GM18511 (cell line): ENCODE measurements at regions not wholly inside any gene's neighbourhood (a gene's known extent, or its start where the extent isn't known, plus 50 kb on each side); places are given as distances from the start of the nearest gene placed in this dataset.

Experiments used
- ATAC-seq: cut with Tn5 transposase; IDR thresholded peaks from one replicate; pipeline ENCODE4 v1.9.1; 2021; ENCODE audit warnings: mild to moderate bottlenecking, moderate library complexity; ENCODE audit not compliant: unreplicated experiment

DNA sequence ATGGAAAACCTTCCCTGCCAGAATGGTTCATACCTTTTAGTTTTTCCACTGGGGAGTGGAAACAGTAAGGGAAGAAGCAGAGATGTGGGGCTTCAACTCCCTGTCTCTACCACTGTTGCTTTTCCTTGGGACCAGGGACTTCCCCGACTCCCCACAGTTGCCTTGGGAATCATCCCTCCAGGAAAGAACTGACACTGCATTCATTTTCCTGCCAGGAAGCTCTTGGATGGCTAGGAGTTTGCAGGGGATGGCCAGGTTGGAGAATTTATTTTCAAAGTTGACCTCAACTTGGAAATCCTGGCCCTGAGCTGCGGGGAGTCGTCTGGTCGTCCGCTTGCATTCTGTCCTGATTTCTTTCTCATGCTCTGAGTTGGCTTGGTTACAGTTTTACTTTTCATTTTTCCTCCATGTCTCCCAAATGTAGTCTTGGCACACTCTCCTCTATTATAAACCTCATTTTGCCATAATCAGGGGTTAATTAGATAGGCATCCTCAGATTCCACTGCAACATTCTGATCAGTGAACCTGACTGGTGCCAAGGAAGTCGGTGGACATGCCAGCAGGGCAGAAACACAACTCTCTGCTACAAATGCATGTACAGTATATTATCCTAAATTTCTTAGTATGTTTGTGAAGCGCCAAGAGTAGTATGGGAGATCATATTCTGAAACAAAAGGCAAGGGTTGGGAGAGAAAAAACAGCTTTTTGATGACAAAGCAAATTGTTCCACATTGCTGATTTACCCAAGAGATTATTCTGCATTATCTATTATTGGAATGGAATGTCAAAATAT lies 220.5 kb upstream of the XYLT1 start:
- ATAC-seq: no peak

DNA sequence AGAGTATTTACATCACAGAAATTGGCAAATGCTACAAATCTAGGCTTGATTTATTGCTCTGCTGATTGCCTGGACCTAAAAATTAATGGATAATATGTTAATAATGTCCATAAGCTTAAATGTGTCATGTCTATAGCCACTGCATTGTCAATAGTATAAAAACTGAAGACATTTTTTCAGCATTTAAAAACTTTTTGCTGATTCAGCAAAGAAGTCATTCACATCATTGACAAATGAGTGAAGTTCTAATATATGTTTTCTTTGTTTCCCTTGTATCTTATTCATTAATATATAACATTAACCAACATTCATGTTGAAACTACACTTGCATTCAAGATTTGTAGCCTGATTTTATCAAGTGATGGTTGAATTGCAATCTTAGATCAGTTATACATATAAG lies 214.7 kb upstream of the XYLT1 start:
- no peak for ATAC-seq

DNA sequence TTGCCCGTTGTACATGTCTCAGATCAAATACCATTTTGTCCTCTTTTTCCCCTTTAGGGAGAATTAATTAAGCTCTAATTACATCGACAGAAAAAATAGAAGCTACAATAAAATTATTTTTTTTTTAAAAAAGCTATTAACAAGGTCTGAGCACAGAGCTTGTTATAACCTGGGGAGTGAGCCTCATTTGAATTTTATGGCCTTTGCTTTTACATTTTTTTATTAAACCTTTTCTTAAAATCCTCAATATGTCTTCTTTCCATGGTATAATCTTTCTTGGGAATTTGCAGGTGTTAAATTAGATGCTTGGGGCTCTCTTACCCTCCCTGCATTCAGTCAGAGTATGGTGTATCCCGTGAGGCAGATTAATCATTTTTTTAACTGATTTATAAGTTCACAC lies 212.5 kb upstream of the XYLT1 start:
- no peak for ATAC-seq

DNA sequence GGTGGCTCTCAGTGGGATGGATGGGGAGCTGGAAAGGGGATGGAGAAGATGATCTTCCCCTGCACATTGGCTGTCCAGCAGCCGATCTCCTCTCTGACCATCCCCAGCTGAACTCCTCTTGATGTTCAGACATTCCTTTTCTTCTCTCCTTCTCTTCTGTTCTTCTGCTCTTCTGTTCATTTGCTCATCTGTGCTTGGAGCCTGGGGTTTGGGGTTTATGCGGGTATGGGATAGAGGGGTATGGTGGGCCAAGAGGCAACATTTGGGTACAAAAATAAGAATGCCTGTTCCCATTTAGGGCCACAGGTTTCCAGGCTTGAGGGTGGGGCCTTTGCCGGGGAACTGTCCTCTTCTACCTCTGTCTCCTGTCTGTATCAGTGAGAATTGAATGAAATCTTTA lies 205.4 kb upstream of the XYLT1 start:
- no peak for ATAC-seq

DNA sequence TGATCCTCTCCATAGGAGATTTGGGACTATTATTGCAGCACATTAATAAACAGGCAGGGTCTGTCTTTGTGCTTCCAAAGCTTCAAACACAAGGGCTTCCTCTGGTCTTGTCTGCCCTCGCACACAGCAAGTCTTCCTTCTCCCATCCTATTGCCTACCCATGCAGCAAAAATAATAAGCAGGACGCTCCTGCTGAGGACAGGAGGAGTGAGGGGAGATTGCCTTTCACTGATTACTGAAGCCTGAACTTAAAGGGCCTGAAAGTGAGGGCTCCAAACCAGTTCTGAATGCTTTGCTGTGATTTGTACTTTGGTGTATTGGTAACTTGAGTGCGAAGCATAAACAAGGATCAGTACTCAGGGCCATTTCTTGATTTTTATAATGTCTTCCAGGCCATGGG lies 197.6 kb upstream of the XYLT1 start:
- no peak for ATAC-seq

DNA sequence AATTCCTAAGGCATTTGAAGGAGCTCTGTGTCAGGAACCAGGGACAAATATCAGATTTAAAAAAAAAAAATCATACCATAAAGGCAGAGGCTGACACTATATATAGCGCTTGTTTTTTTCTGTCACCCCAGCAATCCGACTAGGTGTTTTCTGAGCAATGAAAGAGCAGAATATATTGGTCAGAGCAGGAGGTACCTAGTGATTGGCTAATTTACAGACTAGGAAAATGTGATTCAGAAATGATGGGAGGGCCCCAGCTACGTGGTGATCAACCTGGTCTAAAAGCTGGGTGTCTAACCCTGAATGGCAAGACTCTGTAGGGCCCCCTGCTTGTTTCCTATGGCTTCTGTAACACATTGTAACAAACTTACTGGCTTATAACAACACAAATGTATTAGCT lies 195.5 kb upstream of the XYLT1 start:
- ATAC-seq: no peak

DNA sequence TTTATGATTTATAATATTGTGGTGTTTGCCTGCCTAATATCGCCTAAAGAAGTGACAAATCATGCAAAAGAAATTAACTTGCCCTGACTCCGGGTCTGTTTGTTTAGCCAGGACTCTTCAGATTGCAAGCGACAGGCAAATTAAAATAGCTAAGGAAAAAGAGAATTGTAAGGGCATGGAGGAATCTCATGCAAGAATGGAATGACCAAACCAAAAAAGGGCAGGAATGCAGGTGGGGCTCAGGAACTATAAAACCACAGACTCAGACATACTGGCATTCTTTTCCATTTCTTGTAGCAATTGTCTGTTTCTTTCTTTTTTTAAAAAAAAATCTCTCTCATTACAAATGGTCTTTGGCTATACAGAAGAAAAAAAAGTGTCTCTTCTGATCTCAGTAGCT lies 188.1 kb upstream of the XYLT1 start:
- no peak for ATAC-seq

DNA sequence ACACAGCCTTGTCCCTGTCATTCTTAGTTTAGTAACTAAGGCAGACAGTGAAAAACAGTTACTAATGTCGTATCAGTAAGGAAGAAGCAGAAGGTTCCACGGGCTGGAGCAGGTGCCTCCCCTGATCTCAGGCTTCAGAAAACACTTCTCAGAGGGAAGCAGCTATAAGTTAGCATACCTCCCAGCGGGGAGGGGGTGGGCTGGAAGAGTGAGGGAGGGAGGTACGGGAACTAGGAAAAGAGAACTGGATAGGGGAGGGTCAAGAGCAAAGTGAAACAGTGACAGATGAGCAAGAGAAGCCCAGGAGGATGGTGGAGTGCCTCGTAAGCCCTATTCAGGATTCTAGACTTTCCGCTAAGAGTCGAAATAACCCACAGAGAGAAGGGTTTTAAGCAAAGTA lies 186.3 kb upstream of the XYLT1 start:
- ATAC-seq: no peak

DNA sequence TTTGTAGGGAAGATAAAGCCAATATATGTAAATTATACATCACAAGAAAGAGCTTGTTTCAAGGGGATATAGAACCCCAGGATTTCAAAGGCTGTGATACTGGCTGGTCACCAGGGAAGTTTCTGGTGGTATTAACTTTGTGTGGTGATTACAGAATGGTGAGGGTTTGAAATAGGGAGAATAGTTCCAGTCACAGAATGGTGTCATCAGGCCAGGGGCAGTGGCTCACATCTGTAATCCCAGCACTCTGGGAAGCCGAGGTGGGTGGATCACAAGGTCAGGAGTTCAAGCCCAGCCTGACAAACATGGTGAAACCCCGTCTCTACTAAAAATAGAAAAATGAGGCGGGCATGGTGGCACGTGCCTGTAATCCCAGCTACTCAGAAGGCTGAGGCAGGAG lies 183.8 kb upstream of the XYLT1 start:
- no peak for ATAC-seq

DNA sequence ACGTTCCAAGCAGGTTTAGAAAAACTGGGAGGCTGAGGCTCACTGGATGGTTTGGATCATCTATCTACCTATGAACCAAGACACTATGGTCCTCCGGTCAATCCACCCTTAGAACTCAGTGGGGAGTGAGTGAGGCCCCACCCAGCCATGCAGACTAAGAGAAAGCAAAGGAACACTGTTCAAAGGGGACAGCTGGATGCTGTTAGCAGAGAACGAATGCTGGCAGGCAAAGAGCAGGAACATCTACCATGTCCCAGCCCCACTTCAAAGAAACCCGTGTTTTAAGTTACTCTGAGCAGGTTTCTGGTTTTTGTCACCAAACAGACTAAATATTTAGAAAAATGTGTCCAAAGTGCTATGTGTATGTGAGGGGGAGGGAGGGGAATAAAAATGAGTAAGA lies 183.4 kb upstream of the XYLT1 start:
- no peak for ATAC-seq

DNA sequence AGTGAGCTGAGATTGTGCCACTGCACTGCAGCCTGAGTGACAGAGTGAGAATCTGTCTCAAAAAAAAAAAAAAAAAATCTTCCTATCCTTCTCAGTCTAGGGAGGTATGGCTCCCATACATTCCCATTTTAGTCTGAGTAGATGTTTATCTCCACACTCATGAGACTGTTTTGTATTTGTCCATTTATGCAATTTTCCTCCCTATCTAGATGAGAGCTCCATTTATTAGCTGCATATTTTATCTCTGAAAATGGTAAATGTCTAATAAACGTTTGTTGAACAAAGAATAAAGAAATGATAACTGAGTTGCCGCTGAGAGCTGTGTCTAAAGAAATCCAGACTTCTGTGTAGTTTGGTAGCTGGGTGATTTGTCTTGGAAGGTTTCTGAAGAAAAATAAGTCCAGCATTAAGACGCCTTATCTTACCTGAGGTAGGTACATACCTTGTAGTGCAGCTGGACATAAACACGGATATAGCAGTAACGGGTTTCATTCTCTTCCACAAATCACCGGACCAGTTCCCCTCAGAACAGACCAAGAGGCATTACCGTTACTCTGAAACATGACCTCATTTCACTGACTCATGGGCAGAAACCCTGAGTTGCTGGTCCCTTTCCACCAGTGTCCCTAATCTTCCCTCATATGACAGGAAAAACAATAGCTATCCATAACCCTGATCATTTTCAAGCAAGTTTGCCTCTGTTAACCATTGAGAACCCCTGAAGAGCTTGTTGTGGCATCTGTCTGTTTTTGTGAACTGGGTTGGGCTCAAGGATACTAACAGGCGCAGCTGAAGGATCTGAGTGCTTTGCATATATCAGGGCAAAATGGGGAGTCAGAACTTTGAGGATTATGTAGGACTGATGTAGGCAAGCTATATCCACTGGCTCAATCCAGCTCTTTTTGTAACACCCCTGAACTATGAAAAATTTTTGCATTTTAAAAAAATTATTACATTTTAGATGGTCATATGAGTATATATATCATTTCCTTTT lies 177.4 kb upstream of the XYLT1 start:
- no peak for ATAC-seq

DNA sequence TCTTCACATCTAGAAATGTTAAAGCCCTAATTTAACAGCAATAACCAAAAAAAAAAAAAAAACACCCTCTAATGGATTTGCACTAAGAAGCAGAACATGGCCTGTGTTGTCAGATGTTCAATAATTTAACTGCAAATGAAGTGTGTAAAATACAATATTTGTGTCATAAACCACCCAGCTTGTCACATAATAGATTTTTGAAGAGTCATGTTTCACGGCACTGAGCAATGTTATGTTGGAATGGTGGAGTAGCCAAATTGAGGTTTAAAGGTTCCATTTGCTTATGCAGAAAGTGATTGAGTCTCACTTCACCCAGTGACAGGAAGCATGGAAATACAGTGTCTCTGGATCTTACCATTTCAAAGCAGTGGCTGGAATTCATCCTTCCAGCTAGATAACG lies 173.2 kb upstream of the XYLT1 start:
- ATAC-seq: no peak

DNA sequence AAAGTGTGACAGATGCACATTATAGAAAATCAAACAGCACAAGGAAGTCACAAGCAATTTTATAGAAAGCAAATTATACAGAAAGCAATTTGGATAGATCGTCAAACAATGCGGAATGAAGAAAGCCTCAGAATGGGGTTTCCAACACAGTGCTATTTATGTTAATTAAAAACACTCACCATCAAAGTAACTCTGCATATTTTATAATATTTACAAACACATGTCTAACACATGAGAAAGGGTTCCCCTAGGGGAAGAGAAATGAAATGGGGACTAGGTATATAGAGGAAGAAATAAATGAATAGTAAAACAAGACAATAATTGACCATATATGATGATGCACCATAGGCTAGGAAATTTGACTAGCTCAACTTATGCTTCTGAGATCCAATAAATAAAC lies 171.2 kb upstream of the XYLT1 start:
- no peak for ATAC-seq

DNA sequence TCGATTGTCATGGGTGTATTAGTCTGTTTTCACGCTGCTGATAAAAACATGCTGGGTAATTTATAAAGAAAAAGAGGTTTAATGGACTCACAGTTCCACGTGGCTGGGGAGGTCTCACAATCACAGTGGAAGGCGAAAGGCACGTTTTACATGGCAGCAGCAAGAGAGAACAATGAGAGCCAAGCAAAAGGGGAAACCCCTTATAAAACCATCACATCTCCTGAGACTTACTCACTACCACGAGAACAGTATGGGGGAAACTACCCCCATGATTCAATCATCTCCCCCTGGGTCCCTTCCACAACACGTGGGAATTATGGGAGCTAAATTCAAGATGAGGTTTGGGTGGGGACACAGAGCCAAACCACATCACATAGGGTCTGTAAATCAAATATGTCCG lies 167.4 kb upstream of the XYLT1 start:
- no peak for ATAC-seq

DNA sequence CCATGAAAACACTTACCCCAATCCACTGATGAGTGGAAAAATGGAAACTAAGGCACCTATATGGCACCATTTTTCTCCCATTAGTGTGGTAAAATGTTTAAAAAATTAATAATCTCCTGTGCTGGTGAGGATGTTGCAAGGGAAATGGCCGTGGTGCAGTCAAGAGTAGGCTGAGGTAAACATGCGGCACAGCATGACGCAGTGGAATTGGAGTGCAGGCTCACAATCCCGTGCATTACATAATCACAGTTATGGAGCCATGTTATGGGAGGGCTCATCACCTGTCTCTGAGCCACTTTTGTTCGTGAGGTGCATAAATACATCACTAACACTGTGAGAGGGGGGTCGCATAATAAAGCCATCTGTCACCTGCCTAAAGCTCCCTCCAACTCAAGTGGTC lies 164.4 kb upstream of the XYLT1 start:
- ATAC-seq: no peak

DNA sequence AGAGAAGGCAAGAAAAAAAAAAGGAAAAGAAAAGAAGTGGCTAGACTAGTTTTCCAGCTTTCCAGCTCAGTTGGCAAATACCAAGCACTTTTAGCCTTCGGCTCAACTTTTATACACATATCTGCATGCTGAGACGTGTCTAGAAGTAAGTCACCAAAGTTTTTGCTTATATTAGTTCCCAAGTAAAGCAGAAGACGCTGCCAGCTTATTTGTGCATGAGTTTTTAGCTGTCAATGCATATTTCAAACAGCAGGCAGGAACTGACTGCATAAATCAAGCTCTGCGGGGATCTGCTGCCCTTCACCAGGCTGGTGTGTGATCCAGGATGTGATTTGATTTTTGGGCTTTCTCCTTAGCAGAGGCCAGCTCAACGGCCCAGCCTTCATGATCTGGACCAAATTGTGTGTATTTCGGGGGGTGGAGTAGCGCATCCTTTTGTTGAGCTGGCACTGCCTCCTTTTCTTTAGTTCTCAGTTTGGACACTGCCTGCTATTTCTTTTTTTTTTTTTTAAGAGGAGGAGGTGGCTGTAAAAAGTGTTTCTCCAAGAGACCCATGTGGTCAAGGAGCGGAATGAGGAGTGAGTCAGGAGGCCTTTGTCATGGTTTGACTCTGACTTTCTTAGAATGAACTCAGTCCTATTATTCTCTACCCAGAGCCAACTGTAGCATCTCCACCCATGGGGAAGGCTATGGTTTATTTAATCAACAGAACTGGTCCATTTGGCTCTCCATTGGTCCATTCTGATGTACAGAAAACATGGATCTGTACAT lies 162.6 kb upstream of the XYLT1 start:
- no peak for ATAC-seq

DNA sequence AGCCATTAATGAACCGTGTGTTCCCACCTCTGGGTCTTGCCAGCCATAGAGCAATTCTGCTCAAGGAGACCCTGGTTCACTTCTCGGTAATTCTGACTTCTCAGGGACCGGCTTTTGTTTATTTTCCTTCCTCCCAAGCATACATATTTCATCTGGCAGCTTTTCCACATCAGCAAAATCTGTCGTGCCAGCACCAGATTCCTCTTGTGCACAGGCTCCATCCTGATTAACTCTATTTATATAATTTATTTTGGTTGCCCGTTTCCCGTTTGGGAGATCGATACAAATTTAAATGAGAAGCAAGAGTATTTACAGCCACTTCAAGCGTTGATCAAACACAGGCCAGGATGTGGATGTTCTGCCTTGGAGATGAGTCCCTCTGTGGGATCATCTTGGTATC lies 161.9 kb upstream of the XYLT1 start:
- no peak for ATAC-seq

DNA sequence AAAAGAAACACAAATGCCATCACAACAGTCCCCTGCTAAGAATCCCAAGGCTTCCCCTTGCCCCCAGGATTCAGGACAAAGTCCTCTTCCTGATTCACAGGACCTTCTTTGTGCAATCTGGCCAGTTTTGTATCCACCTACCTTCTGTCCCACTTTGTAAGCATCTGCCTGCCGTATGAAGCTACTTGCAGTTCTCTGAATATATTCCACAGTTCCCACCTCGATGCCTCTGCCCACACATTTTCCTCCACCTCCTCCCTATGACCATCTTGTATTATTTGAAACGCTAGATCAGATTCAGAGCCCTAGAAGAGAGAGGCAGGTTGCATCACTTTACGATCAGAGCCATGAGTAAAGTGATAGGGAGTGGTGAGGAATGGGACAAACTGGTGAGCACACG lies 159.2 kb upstream of the XYLT1 start:
- no peak for ATAC-seq

DNA sequence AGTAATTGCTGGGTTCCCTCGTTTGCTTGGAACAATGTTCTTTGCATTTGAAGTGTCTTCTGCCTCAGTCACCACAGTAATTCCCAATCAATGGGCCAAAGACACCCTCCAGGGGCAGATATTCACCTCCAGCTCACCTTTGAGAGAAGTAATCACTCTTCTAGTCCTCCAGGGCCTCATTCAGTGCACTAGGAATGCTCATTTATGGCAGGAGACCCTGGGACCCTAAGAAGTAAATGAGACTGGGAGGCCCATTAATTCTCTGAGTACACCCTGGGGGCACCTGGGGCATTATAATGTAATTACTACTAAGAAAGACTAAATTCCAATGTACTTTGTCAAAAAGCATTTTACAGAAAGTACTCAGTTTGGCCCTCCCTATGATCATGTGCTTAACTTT lies 158.2 kb upstream of the XYLT1 start:
- no peak for ATAC-seq

DNA sequence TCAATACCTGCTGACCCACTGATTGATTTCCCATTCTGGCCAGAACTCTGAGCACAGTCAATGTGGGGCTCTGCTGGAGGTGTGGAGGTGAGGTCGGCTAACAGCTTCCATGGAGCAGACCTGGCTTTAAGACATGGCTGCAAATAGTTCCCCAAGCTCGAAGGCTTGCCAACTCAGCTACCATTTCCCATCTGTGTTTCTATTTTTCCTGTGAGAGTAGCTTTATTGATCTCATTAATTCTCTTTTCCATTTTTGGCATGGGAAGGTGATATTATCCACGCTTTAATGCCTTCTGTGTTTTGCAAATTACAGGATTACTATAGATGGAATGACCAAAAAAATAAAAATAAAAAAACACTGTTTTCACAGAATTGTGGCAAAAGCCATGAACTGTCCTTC lies 151.6 kb upstream of the XYLT1 start:
- ATAC-seq: no peak

DNA sequence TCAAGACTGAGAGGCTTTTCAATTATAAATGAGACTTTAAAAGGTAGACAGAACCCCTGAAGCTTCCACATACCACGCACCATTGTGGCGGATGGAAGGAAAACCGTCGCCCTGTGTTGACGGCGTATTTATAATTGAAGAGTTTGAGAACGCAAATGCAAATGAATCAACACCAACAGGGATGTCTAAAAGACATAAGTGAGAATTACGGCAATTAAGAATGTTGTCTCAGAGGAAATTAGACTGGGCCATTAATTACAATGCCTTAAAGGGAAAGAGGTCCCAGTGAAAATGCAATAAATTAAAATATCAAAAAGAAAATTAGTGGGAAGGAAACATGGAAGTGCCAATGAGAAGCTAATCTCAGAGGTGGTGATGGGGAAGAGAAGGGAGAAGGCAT lies 148.5 kb upstream of the XYLT1 start:
- ATAC-seq: no peak
